HTR-8/SVneo (cell line): ENCODE measurements at regions not wholly inside any gene's neighbourhood (a gene's known extent, or its start where the extent isn't known, plus 50 kb on each side); places are given as distances from the start of the nearest gene placed in this dataset.

Source experiments
- DNase-seq: peaks from one replicate; pipeline ENCODE4 v3.0.0; 2011; ENCODE audit warnings: low spot score, mixed read lengths; ENCODE audit not compliant: insufficient read length
- FAIRE-seq: peaks from 2 replicates; lab custom pipeline; 2011; peaks lifted over from hg19 to GRCh38; lab: Jason Lieb, UNC

DNA sequence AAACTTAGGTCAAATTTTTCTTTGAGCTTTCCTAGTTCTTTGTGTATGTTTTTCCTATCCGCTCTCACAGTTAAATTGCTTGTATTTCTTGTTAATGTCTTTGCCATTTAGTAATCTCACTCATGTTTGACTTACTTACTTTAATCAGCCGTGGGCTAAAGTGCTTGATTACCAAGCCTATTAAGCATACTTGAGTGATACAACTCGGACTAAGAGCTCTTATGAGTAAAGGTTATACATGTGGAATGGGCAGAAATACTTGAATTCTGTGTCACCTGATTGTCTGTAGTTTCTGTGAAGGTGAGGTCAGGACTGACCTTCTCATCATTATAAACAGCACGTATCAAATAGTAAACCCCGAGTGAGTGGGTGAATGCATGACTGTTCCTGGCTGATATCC is 664.5 kb downstream of the PDHA2 start:
- FAIRE-seq (no peak), DNase-seq (no peak)

- no peak for DNase-seq
- FAIRE-seq = no peak
These were observed 669.3 kb downstream of the PDHA2 start for GRCh38 chr4:96509039-96509741.

- no peak for DNase-seq
- FAIRE-seq = no peak
These were observed 679.4 kb downstream of the PDHA2 start for GRCh38 chr4:96519291-96519690.

GRCh38 chr4:96521046-96521536 is 681.2 kb downstream of the PDHA2 start:
- no peak for DNase-seq

GRCh38 chr4:96523611-96524010 is 683.7 kb downstream of the PDHA2 start:
- no peak for FAIRE-seq
- no peak for DNase-seq

More at GRCh38 chr4:96521046-96521536, 681.2 kb downstream of the PDHA2 start:
- no peak for FAIRE-seq

- DNase-seq (no peak), FAIRE-seq (no peak)
These were observed 684.5 kb downstream of the PDHA2 start for GRCh38 chr4:96524311-96524875.

DNA sequence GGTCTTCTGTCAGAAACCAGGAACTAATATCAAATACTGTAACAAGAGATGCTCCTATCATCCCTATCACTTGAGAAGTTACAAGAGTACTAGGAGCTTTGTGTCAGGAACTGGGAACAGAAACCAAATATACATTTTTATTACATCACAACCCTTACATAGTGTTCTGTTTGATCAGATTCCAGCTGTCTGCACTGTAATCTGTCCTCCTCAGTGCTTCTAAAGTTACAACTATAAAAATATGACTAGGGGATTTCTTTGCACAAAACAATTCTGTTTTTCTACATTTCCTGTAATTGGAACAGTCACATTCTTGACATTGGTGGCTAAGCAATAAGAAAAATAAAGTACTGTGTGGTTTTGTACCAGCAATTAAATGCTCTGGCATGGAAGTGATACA is 686.0 kb downstream of the PDHA2 start:
- FAIRE-seq (no peak), DNase-seq (peak; percentile 2)

GRCh38 chr4:96526625-96527024 is 686.7 kb downstream of the PDHA2 start:
- no peak for FAIRE-seq

GRCh38 chr4:96531836-96532235 is 691.9 kb downstream of the PDHA2 start:
- DNase-seq (no peak), FAIRE-seq (no peak)

More at GRCh38 chr4:96526625-96527024, 686.7 kb downstream of the PDHA2 start:
- DNase-seq = no peak

DNA sequence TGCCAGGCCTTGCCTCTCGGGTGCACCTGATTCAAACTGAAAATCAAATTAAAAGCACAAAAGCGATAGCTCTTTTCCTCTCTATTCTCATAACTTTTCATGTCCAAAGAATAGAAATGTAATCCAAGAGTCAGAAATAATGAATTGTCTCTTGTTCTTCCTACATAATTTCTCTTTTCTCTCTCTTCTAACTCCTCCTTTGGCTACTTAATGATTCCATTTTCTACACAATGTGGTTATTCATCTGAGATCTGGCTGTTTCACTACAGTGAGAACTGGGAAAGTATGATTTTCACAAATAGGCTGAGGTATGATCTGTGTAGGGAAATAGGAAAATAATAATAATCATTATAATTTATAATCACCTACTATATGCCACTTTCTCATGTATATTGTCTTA is 703.5 kb downstream of the PDHA2 start:
- DNase-seq = no peak
- FAIRE-seq = no peak

GRCh38 chr4:96558466-96558865 is 718.6 kb downstream of the PDHA2 start:
- DNase-seq (no peak), FAIRE-seq (no peak)

- DNase-seq = no peak
- no peak for FAIRE-seq
These were observed 726.9 kb downstream of the PDHA2 start for GRCh38 chr4:96566755-96567154.

DNA sequence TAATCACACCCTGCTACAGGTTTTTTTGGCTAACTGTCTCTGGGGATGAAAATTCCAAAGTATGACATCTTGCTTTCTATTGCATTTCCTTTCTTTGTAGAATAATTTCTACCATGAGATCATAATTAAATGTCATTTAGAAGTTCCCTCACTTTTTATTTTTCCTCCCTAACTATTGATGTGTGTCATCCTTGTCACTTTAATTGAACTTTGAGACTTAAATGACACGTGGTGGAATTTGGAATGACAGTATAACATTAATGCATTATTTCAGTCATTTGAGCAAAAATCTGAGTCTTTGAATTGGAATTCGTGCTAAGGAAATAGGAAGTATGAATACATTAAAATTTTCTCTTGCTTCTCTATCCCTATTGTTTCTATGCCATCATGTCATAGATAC is 745.4 kb downstream of the PDHA2 start:
- FAIRE-seq (no peak), DNase-seq (no peak)

DNA sequence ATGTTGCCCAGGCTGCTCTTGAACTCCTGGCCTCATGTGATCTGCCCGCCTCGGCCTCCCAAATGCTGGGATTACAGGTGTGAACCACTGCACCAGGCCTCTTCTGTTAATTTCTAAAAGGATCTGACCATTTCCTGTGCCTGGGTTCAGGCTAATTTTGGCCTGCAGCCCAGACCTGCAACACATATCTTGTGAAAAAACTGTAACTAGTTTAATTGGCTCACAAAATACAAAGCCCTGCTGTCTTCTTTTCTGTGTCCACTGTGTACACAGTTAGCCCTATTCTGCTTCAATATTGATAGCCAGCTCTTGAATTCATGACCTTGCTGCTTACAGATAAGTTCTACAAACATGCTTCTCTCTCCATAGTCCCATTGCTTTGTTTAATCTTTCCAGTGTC is 753.5 kb downstream of the PDHA2 start:
- FAIRE-seq (no peak), DNase-seq (no peak)

- FAIRE-seq (no peak), DNase-seq (no peak)
These were observed 758.6 kb downstream of the PDHA2 start for GRCh38 chr4:96598465-96598864.

- FAIRE-seq (no peak), DNase-seq (no peak)
These were observed 759.9 kb downstream of the PDHA2 start for GRCh38 chr4:96599752-96600151.

DNA sequence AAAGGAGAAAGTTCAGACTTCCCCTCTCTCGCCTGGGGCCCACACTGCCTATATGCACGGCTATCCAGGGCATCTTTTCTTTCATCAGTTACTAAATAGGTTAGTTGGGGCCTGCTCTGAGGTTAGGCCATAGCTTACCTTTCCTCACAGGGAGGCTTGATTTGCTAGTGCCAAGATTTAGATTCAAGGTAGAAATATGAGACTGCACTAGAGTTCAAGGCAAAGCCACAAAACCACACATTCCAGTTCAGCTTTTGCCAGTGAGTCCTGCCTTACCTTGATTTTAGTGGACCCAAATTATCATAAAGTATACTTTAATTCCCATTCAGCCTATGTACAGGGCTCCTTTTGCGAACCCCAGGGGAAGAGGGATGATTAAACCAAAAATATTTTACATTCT is 762.8 kb downstream of the PDHA2 start:
- FAIRE-seq = no peak
- no peak for DNase-seq

- no peak for DNase-seq
- FAIRE-seq = no peak
These were observed 763.7 kb downstream of the PDHA2 start for GRCh38 chr4:96603641-96604040.

DNA sequence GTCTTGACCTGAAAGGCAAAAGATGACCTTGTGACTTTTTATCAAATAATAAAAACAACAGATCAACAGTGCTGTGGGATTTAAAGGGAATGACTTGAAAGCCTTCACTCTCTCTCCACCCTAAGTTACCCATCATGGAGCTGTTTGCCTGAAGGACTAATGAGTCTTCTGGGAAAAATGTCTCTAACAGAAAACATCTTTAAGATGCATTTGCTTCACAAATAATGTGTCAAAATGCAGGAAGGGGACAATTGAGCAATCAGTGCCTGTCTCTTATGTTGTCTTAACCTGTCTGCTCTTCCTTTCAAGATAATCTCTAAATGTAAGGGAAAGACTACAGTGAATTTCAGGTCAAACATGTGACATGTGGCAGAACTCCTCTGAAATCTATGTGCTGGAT is 766.6 kb downstream of the PDHA2 start:
- DNase-seq (no peak), FAIRE-seq (no peak)

DNA sequence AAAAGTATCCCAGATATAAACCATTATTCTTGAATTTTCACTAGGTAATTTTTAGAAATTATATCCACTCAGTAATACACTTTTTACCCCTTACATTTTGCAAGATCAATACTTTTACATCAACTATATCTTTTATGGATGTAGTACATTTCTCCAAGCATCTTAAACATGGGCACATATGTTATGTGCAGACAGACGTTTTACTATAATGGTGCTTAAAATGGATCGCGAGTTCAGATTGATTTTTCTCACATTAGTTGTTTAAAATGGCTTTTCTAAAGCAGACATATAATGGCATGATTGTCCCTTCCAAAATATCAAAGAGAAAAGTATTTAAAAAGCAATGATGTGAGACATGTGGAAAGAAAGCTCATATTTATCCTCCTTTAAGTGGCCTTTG is 786.1 kb downstream of the PDHA2 start:
- FAIRE-seq = no peak
- DNase-seq = no peak

- DNase-seq (no peak), FAIRE-seq (no peak)
These were observed 790.9 kb downstream of the PDHA2 start for GRCh38 chr4:96630839-96631238.

DNA sequence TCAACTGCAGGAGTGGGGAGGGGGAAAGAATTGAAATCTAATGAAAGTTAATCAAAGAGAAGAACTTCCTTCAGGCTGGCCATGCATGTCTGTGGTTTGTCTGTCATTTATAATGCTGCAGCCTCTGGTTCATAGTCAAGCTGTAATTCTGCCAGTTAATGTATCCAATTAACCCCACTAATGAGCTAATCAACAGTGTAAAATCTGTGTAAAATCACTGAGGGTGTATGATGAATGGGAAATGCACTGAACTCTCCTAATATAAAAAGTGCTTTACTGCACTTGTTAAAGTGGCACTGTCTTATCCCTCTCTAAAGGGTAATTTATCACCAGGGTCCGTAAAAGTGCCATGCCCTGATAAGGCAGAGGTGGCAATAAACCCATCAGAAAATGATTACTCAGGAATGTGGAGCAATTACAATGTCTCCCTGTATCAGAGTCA is 798.1 kb downstream of the PDHA2 start:
- DNase-seq = no peak
- no peak for FAIRE-seq
